Activated naive CD8-positive, alpha-beta T cell (primary cell): ENCODE measurements at regions not wholly inside any gene's neighbourhood (a gene's known extent, or its start where the extent isn't known, plus 50 kb on each side); places are given as distances from the start of the nearest gene placed in this dataset.

Experiments used
- H3K27ac Mint-ChIP-seq: one replicate; pipeline ENCODE4 v1.8.0; 2021; ENCODE audit warnings: mixed read lengths
- H3K27me3 Mint-ChIP-seq: one replicate; pipeline ENCODE4 v1.8.0; 2021; ENCODE audit warnings: mixed read lengths
- H3K36me3 Mint-ChIP-seq: one replicate; pipeline ENCODE4 v1.8.0; 2021; ENCODE audit warnings: mixed read lengths
- H3K4me1 Mint-ChIP-seq: one replicate; pipeline ENCODE4 v1.8.0; 2021; ENCODE audit warnings: low read depth, mixed read lengths
- H3K4me3 Mint-ChIP-seq: one replicate; pipeline ENCODE4 v1.8.0; 2021; ENCODE audit warnings: mild to moderate bottlenecking, mixed read lengths
- H3K9me3 Mint-ChIP-seq: one replicate; pipeline ENCODE4 v1.8.0; 2021; ENCODE audit warnings: low read depth, mixed read lengths

GRCh38 chr6:102417368-102417998, 1024.0 kb downstream of the GRIK2 start:
- H3K9me3 Mint-ChIP-seq = peaks cover 14% of the 10 kb centered on the region
- H3K27me3 Mint-ChIP-seq = no peaks in the 10 kb centered on the region
- H3K36me3 Mint-ChIP-seq = no peaks in the 10 kb centered on the region

GRCh38 chr6:102415891-102416290, 1022.4 kb downstream of the GRIK2 start:
- H3K36me3 Mint-ChIP-seq = no peaks in the 10 kb centered on the region
- no peaks in the 10 kb centered on the region for H3K27me3 Mint-ChIP-seq
- no peak overlapping the region for H3K27ac Mint-ChIP-seq
- no peaks in the 10 kb centered on the region for H3K4me1 Mint-ChIP-seq
- H3K4me3 Mint-ChIP-seq = no peak overlapping the region
- H3K9me3 Mint-ChIP-seq = peaks cover 14% of the 10 kb centered on the region

More at GRCh38 chr6:102417368-102417998, 1024.0 kb downstream of the GRIK2 start:
- H3K4me1 Mint-ChIP-seq = no peaks in the 10 kb centered on the region
- no peak overlapping the region for H3K27ac Mint-ChIP-seq
- H3K4me3 Mint-ChIP-seq = no peak overlapping the region

- no peak overlapping the region for H3K27ac Mint-ChIP-seq
- no peaks in the 10 kb centered on the region for H3K9me3 Mint-ChIP-seq
- H3K27me3 Mint-ChIP-seq = no peaks in the 10 kb centered on the region
- no peaks in the 10 kb centered on the region for H3K36me3 Mint-ChIP-seq
- no peak overlapping the region for H3K4me3 Mint-ChIP-seq
- no peaks in the 10 kb centered on the region for H3K4me1 Mint-ChIP-seq
Observed at GRCh38 chr6:102411796-102412195, 1018.3 kb downstream of the GRIK2 start.

- Mint-ChIP-seq H3K36me3 (no peaks in the 10 kb centered on the region), H3K27me3 (no peaks in the 10 kb centered on the region), H3K9me3 (peaks cover 5% of the 10 kb centered on the region), H3K27ac (no peak overlapping the region), H3K4me3 (no peak overlapping the region), H3K4me1 (no peaks in the 10 kb centered on the region)
Observed at GRCh38 chr6:102407886-102408741, 1014.6 kb downstream of the GRIK2 start.

GRCh38 chr6:102405860-102406259, 1012.4 kb downstream of the GRIK2 start:
- Mint-ChIP-seq H3K4me3 (no peak overlapping the region), H3K27me3 (no peaks in the 10 kb centered on the region), H3K9me3 (peaks cover 5% of the 10 kb centered on the region), H3K27ac (no peak overlapping the region), H3K4me1 (no peaks in the 10 kb centered on the region), H3K36me3 (no peaks in the 10 kb centered on the region)

- no peak overlapping the region for H3K27ac Mint-ChIP-seq
- H3K36me3 Mint-ChIP-seq = no peaks in the 10 kb centered on the region
- no peaks in the 10 kb centered on the region for H3K27me3 Mint-ChIP-seq
- no peaks in the 10 kb centered on the region for H3K4me1 Mint-ChIP-seq
- H3K9me3 Mint-ChIP-seq = peaks cover 5% of the 10 kb centered on the region
- H3K4me3 Mint-ChIP-seq = no peak overlapping the region
Observed at GRCh38 chr6:102402635-102403329, 1009.3 kb downstream of the GRIK2 start.

GRCh38 chr6:102398788-102399390, 1005.4 kb downstream of the GRIK2 start:
- Mint-ChIP-seq H3K4me1 (no peaks in the 10 kb centered on the region), H3K27ac (no peak overlapping the region), H3K9me3 (peaks cover 4% of the 10 kb centered on the region), H3K27me3 (no peaks in the 10 kb centered on the region), H3K36me3 (no peaks in the 10 kb centered on the region), H3K4me3 (no peak overlapping the region)

- no peak overlapping the region for H3K27ac Mint-ChIP-seq
- H3K9me3 Mint-ChIP-seq = peaks cover 15% of the 10 kb centered on the region
- H3K4me1 Mint-ChIP-seq = no peaks in the 10 kb centered on the region
- no peak overlapping the region for H3K4me3 Mint-ChIP-seq
- H3K36me3 Mint-ChIP-seq = no peaks in the 10 kb centered on the region
- no peaks in the 10 kb centered on the region for H3K27me3 Mint-ChIP-seq
Observed at GRCh38 chr6:102390541-102390940, 997.0 kb downstream of the GRIK2 start.

GRCh38 chr6:102389994-102390393, 996.5 kb downstream of the GRIK2 start:
- H3K36me3 Mint-ChIP-seq = no peaks in the 10 kb centered on the region
- H3K4me1 Mint-ChIP-seq = no peaks in the 10 kb centered on the region
- peaks cover 15% of the 10 kb centered on the region for H3K9me3 Mint-ChIP-seq
- no peak overlapping the region for H3K4me3 Mint-ChIP-seq
- H3K27me3 Mint-ChIP-seq = no peaks in the 10 kb centered on the region
- H3K27ac Mint-ChIP-seq = no peak overlapping the region

GRCh38 chr6:102387326-102388033, 994.0 kb downstream of the GRIK2 start:
- Mint-ChIP-seq H3K27me3 (no peaks in the 10 kb centered on the region), H3K36me3 (no peaks in the 10 kb centered on the region), H3K4me1 (no peaks in the 10 kb centered on the region), H3K4me3 (no peak overlapping the region), H3K27ac (no peak overlapping the region), H3K9me3 (peaks cover under 1% of the 10 kb centered on the region)

GRCh38 chr6:102381203-102381602, 987.7 kb downstream of the GRIK2 start:
- no peaks in the 10 kb centered on the region for H3K36me3 Mint-ChIP-seq
- H3K4me1 Mint-ChIP-seq = no peaks in the 10 kb centered on the region
- H3K4me3 Mint-ChIP-seq = no peak overlapping the region
- no peak overlapping the region for H3K27ac Mint-ChIP-seq
- H3K27me3 Mint-ChIP-seq = no peaks in the 10 kb centered on the region
- peaks cover 6% of the 10 kb centered on the region for H3K9me3 Mint-ChIP-seq

- Mint-ChIP-seq H3K27me3 (no peaks in the 10 kb centered on the region), H3K9me3 (peaks cover 10% of the 10 kb centered on the region), H3K36me3 (no peaks in the 10 kb centered on the region), H3K27ac (no peak overlapping the region), H3K4me3 (no peak overlapping the region), H3K4me1 (no peaks in the 10 kb centered on the region)
Observed at GRCh38 chr6:102356170-102356569, 962.7 kb downstream of the GRIK2 start.

GRCh38 chr6:102355578-102355977, 962.1 kb downstream of the GRIK2 start:
- no peaks in the 10 kb centered on the region for H3K27me3 Mint-ChIP-seq
- H3K27ac Mint-ChIP-seq = no peak overlapping the region
- H3K4me1 Mint-ChIP-seq = no peaks in the 10 kb centered on the region
- no peak overlapping the region for H3K4me3 Mint-ChIP-seq
- H3K9me3 Mint-ChIP-seq = peaks cover 13% of the 10 kb centered on the region
- no peaks in the 10 kb centered on the region for H3K36me3 Mint-ChIP-seq

- Mint-ChIP-seq H3K4me3 (no peak overlapping the region), H3K9me3 (peaks cover 15% of the 10 kb centered on the region), H3K27ac (no peak overlapping the region), H3K36me3 (no peaks in the 10 kb centered on the region), H3K27me3 (no peaks in the 10 kb centered on the region), H3K4me1 (no peaks in the 10 kb centered on the region)
Observed at GRCh38 chr6:102352552-102352951, 959.0 kb downstream of the GRIK2 start.
